ENCODE measurements at regions not wholly inside any gene's neighbourhood (a gene's known extent, or its start where the extent isn't known, plus 50 kb on each side); places are given as distances from the start of the nearest gene placed in this dataset.

DNA sequence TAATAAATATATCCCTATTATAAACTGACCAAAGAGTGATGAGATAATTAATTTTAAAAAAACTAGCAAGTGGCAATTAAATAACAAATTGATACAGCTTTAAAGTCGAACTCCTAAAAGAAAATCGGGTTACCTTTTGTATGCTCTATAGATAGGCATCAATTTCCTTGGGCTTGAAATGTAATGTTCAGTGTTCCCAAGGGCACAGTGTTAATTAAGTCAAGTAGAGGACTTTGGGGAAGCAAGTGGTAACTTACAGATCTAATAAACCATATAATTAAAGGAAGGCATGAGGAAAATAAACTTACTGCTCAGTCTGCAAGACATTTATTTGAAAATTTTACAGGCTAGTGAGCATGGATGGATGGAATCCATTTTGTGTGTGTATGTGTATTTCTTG lies 220.9 kb downstream of the FSCB start:
- no peaks in the 10 kb centered on the region for H3K36me3 ChIP-seq (ENCODE audit: control insufficient read depth in 2 of 2, extremely low read depth in 1 of 2, insufficient read depth in 1 of 2, low read length in 1 of 2)
- Mint-ChIP-seq H3K4me3 (no peak overlapping the region), H3K36me3 (no peaks in the 10 kb centered on the region), H3K27me3 (no peaks in the 10 kb centered on the region), H3K9me3 (peaks cover 0 to 7% (median 4%) of the 10 kb centered on the region in 3 donors), H3K4me1 (no peaks in the 10 kb centered on the region), H3K27ac (no peak overlapping the region)
- POLR2A ChIA-PET, result no interaction called here
- H3K4me3 ChIP-seq (ENCODE audit: control insufficient read depth in 1 of 2, extremely low read depth in 1 of 2, low read length in 1 of 2), result no peak overlapping the region
- no peak for DNase-seq
- no peaks in the 10 kb centered on the region for H3K27me3 ChIP-seq (replicated peaks in 1 of 2; ENCODE audit: control insufficient read depth in 2 of 2, extremely low read depth in 1 of 2, insufficient read depth in 2 of 2, low read length in 1 of 2)
- CTCF ChIA-PET, result no interaction called here
- no peak for ATAC-seq (replicated peaks in 1 of 4)
- no CpG with 5 or more reads among the region's 2 CpGs for WGBS (ENCODE audit: insufficient coverage)
- no peaks in the 10 kb centered on the region for H3K4me1 ChIP-seq (ENCODE audit: control insufficient read depth in 1 of 2, extremely low read depth in 1 of 2, insufficient read depth in 2 of 2, low read length in 2 of 2)
- H3K9me3 ChIP-seq, result no peaks in the 10 kb centered on the region
- H3K27ac ChIP-seq (ENCODE audit: low read length), result no peak overlapping the region

DNA sequence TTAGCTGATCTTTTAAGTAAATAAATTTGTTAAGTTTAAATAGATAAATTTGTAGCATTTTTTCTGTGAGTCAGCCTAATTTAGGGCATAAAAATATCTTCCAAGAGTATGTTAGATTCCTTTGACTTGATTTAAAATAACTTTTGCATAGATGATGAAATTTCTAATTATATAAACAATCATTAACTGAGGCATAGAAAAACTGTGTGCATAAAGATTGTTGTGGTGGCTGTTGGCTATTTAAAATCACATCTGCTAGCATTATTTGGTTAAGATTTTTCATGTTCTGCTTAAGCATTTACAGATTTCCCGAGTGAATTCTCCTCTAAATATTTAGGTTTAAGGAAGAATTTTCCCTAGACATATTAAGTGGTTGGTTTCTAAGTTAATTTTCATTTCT lies 223.2 kb downstream of the FSCB start:
- DNase-seq (no peak), ATAC-seq (replicated peaks in 1 of 4) (no peak)
- Mint-ChIP-seq H3K36me3 (no peaks in the 10 kb centered on the region), H3K4me1 (no peaks in the 10 kb centered on the region), H3K4me3 (no peak overlapping the region), H3K9me3 (peaks cover 0 to 4% (median 0%) of the 10 kb centered on the region in 3 donors), H3K27ac (no peak overlapping the region), H3K27me3 (no peaks in the 10 kb centered on the region)
- POLR2A ChIA-PET, result no interaction called here
- H3K9me3 ChIP-seq, result no peaks in the 10 kb centered on the region
- no peak overlapping the region for H3K4me3 ChIP-seq (ENCODE audit: control insufficient read depth in 1 of 2, extremely low read depth in 1 of 2, low read length in 1 of 2)
- CTCF ChIA-PET, result no interaction called here
- no peaks in the 10 kb centered on the region for H3K27me3 ChIP-seq (replicated peaks in 1 of 2; ENCODE audit: control insufficient read depth in 2 of 2, extremely low read depth in 1 of 2, insufficient read depth in 2 of 2, low read length in 1 of 2)
- WGBS (ENCODE audit: insufficient coverage), result no CpG with 5 or more reads among the region's 1 CpG
- no peaks in the 10 kb centered on the region for H3K36me3 ChIP-seq (ENCODE audit: control insufficient read depth in 2 of 2, extremely low read depth in 1 of 2, insufficient read depth in 1 of 2, low read length in 1 of 2)
- no peak overlapping the region for H3K27ac ChIP-seq (ENCODE audit: low read length)
- H3K4me1 ChIP-seq (ENCODE audit: control insufficient read depth in 1 of 2, extremely low read depth in 1 of 2, insufficient read depth in 2 of 2, low read length in 2 of 2), result no peaks in the 10 kb centered on the region

DNA sequence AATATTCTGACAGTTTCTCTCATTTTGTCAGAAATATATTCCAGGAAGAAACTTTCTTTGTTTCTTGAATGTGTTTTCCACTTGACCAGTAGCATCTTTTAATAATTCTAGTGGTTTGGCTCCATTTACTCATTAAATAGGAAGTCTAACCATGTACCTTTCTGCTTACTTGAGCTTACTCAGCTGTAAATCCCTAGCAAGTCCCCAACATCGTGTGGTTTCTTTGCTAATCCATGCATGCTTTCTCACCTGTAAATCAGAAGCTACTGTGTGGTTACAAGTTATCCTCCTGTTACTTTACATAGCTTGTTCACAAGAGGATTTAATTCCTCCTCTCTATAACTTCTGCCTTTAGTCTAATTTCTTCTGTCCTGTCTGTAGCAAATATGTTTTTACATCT lies 227.7 kb downstream of the FSCB start:
- DNase-seq (no peak), ATAC-seq (replicated peaks in 1 of 4) (no peak)
- Mint-ChIP-seq H3K27me3 (no peaks in the 10 kb centered on the region), H3K4me3 (no peak overlapping the region), H3K4me1 (no peaks in the 10 kb centered on the region), H3K27ac (no peak overlapping the region), H3K9me3 (peaks cover 0 to 4% (median 2%) of the 10 kb centered on the region in 3 donors), H3K36me3 (no peaks in the 10 kb centered on the region)
- Histone ChIP-seq H3K4me1 (ENCODE audit: control insufficient read depth in 1 of 2, extremely low read depth in 1 of 2, insufficient read depth in 2 of 2, low read length in 2 of 2) (no peaks in the 10 kb centered on the region), H3K27me3 (replicated peaks in 1 of 2; ENCODE audit: control insufficient read depth in 2 of 2, extremely low read depth in 1 of 2, insufficient read depth in 2 of 2, low read length in 1 of 2) (no peaks in the 10 kb centered on the region), H3K27ac (ENCODE audit: low read length) (no peak overlapping the region), H3K9me3 (no peaks in the 10 kb centered on the region), H3K36me3 (ENCODE audit: control insufficient read depth in 2 of 2, extremely low read depth in 1 of 2, insufficient read depth in 1 of 2, low read length in 1 of 2) (no peaks in the 10 kb centered on the region), H3K4me3 (ENCODE audit: control insufficient read depth in 1 of 2, extremely low read depth in 1 of 2, low read length in 1 of 2) (no peak overlapping the region)
- POLR2A ChIA-PET, result no interaction called here
- no CpG with 5 or more reads among the region's 1 CpG for WGBS (ENCODE audit: insufficient coverage)
- CTCF ChIA-PET, result no interaction called here

DNA sequence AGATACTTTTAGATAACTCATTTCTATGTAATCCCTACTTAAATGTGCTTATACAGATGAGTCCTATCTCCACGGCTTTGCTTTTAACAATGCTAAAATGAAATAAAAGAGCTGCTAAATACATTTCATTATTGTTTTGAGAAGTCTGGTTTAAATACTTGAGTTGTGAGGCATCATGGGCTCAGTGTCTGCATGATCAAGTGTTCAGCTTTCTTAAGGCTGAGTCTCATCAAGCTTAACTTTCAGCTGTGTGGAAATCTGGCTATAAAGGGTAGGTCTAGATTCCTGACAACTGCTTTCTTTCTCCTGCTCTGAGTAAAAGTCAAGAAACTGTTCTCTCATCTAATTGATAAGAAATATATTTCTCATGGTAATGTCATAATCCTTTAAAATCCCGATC lies 235.4 kb downstream of the FSCB start:
- no peaks in the 10 kb centered on the region for H3K36me3 Mint-ChIP-seq
- no peak overlapping the region for H3K27ac ChIP-seq (ENCODE audit: low read length)

GRCh38 chr14:44271006-44271405 lies 236.1 kb downstream of the FSCB start:
- CTCF ChIA-PET, result no interaction called here
- H3K27me3 ChIP-seq (replicated peaks in 1 of 2; ENCODE audit: control insufficient read depth in 2 of 2, extremely low read depth in 1 of 2, insufficient read depth in 2 of 2, low read length in 1 of 2), result no peaks in the 10 kb centered on the region
- H3K36me3 ChIP-seq (ENCODE audit: control insufficient read depth in 2 of 2, extremely low read depth in 1 of 2, insufficient read depth in 1 of 2, low read length in 1 of 2), result no peaks in the 10 kb centered on the region
- no peak overlapping the region for H3K27ac ChIP-seq (ENCODE audit: low read length)
- H3K4me3 Mint-ChIP-seq, result no peak overlapping the region
- H3K9me3 Mint-ChIP-seq, result peaks cover 8 to 20% (median 15%) of the 10 kb centered on the region in 3 donors
- POLR2A ChIA-PET, result no interaction called here
- ATAC-seq (replicated peaks in 1 of 4), result no peak
- H3K9me3 ChIP-seq, result peaks cover 2% of the 10 kb centered on the region
- no peak for DNase-seq
- H3K4me1 Mint-ChIP-seq, result no peaks in the 10 kb centered on the region
- H3K36me3 Mint-ChIP-seq, result no peaks in the 10 kb centered on the region
- H3K4me1 ChIP-seq (ENCODE audit: control insufficient read depth in 1 of 2, extremely low read depth in 1 of 2, insufficient read depth in 2 of 2, low read length in 2 of 2), result no peaks in the 10 kb centered on the region
- no peaks in the 10 kb centered on the region for H3K27me3 Mint-ChIP-seq
- H3K4me3 ChIP-seq (ENCODE audit: control insufficient read depth in 1 of 2, extremely low read depth in 1 of 2, low read length in 1 of 2), result no peak overlapping the region
- H3K27ac Mint-ChIP-seq, result no peak overlapping the region
- 92% methylated on average over 2 of the region's 3 CpGs for WGBS (ENCODE audit: insufficient coverage)

More for the DNA sequence above, 235.4 kb downstream of the FSCB start:
- DNase-seq (no peak), ATAC-seq (replicated peaks in 1 of 4) (no peak)
- Histone ChIP-seq H3K4me1 (ENCODE audit: control insufficient read depth in 1 of 2, extremely low read depth in 1 of 2, insufficient read depth in 2 of 2, low read length in 2 of 2) (no peaks in the 10 kb centered on the region), H3K9me3 (peaks cover 2% of the 10 kb centered on the region), H3K4me3 (ENCODE audit: control insufficient read depth in 1 of 2, extremely low read depth in 1 of 2, low read length in 1 of 2) (no peak overlapping the region), H3K36me3 (ENCODE audit: control insufficient read depth in 2 of 2, extremely low read depth in 1 of 2, insufficient read depth in 1 of 2, low read length in 1 of 2) (no peaks in the 10 kb centered on the region), H3K27me3 (replicated peaks in 1 of 2; ENCODE audit: control insufficient read depth in 2 of 2, extremely low read depth in 1 of 2, insufficient read depth in 2 of 2, low read length in 1 of 2) (no peaks in the 10 kb centered on the region)
- Mint-ChIP-seq H3K27me3 (no peaks in the 10 kb centered on the region), H3K27ac (no peak overlapping the region), H3K4me3 (no peak overlapping the region), H3K9me3 (peaks cover 4 to 20% (median 14%) of the 10 kb centered on the region in 3 donors), H3K4me1 (no peaks in the 10 kb centered on the region)
- ChIA-PET POLR2A (no interaction called here), CTCF (no interaction called here)
- WGBS (ENCODE audit: insufficient coverage), result no CpG with 5 or more reads among the region's 2 CpGs

- ATAC-seq (replicated peaks in 1 of 4), result no peak
- H3K27ac Mint-ChIP-seq, result no peak overlapping the region
- WGBS (ENCODE audit: insufficient coverage), result no CpG with 5 or more reads among the region's 2 CpGs
- Histone ChIP-seq H3K9me3 (peaks cover 2% of the 10 kb centered on the region), H3K27me3 (replicated peaks in 1 of 2; ENCODE audit: control insufficient read depth in 2 of 2, extremely low read depth in 1 of 2, insufficient read depth in 2 of 2, low read length in 1 of 2) (no peaks in the 10 kb centered on the region), H3K27ac (ENCODE audit: low read length) (no peak overlapping the region), H3K36me3 (ENCODE audit: control insufficient read depth in 2 of 2, extremely low read depth in 1 of 2, insufficient read depth in 1 of 2, low read length in 1 of 2) (no peaks in the 10 kb centered on the region), H3K4me1 (ENCODE audit: control insufficient read depth in 1 of 2, extremely low read depth in 1 of 2, insufficient read depth in 2 of 2, low read length in 2 of 2) (no peaks in the 10 kb centered on the region), H3K4me3 (ENCODE audit: control insufficient read depth in 1 of 2, extremely low read depth in 1 of 2, low read length in 1 of 2) (no peak overlapping the region)
- POLR2A ChIA-PET, result no interaction called here
- no peaks in the 10 kb centered on the region for H3K4me1 Mint-ChIP-seq
- H3K36me3 Mint-ChIP-seq, result no peaks in the 10 kb centered on the region
- CTCF ChIA-PET, result no interaction called here
- H3K4me3 Mint-ChIP-seq, result no peak overlapping the region
- no peak for DNase-seq
- no peaks in the 10 kb centered on the region for H3K27me3 Mint-ChIP-seq
- H3K9me3 Mint-ChIP-seq, result peaks cover 24 to 48% (median 38%) of the 10 kb centered on the region in 3 donors
These were observed 241.8 kb downstream of the FSCB start for GRCh38 chr14:44265246-44265645.

GRCh38 chr14:44215660-44216059 lies 291.4 kb downstream of the FSCB start:
- Histone ChIP-seq H3K27me3 (replicated peaks in 1 of 2; ENCODE audit: control insufficient read depth in 2 of 2, extremely low read depth in 1 of 2, insufficient read depth in 2 of 2, low read length in 1 of 2) (no peaks in the 10 kb centered on the region), H3K4me1 (ENCODE audit: control insufficient read depth in 1 of 2, extremely low read depth in 1 of 2, insufficient read depth in 2 of 2, low read length in 2 of 2) (no peaks in the 10 kb centered on the region), H3K36me3 (ENCODE audit: control insufficient read depth in 2 of 2, extremely low read depth in 1 of 2, insufficient read depth in 1 of 2, low read length in 1 of 2) (no peaks in the 10 kb centered on the region), H3K4me3 (ENCODE audit: control insufficient read depth in 1 of 2, extremely low read depth in 1 of 2, low read length in 1 of 2) (no peak overlapping the region), H3K27ac (ENCODE audit: low read length) (no peak overlapping the region), H3K9me3 (peaks cover 3% of the 10 kb centered on the region)
- no peaks in the 10 kb centered on the region for H3K36me3 Mint-ChIP-seq
- no peak overlapping the region for H3K27ac Mint-ChIP-seq
- H3K27me3 Mint-ChIP-seq, result no peaks in the 10 kb centered on the region
- no peak for DNase-seq
- peaks cover 8 to 21% (median 10%) of the 10 kb centered on the region in 3 donors for H3K9me3 Mint-ChIP-seq
- H3K4me1 Mint-ChIP-seq, result no peaks in the 10 kb centered on the region
- ChIA-PET POLR2A (no interaction called here), CTCF (no interaction called here)
- ATAC-seq (replicated peaks in 1 of 4), result no peak
- no peak overlapping the region for H3K4me3 Mint-ChIP-seq
